Karpas-422 (cell line): ENCODE measurements at regions not wholly inside any gene's neighbourhood (a gene's known extent, or its start where the extent isn't known, plus 50 kb on each side); places are given as distances from the start of the nearest gene placed in this dataset.
"Not testable (repeated sequence)": the region's sequence is repeated elsewhere in the genome, so short reads cannot be mapped to it uniquely, and the experiment has no call there.

Source experiments
- DNase-seq: peaks from one replicate; pipeline ENCODE4 v3.0.0-alpha.2; 2015
- H2AFZ ChIP-seq: fragments of 200-600 bp; sonication (generic); 2 replicates; pipeline ENCODE4 v1.6.1; 2014; ENCODE audit warnings: antibody characterized with exemption, low read length, mixed read lengths
- H3K27ac ChIP-seq: fragments of 200-600 bp; sonication (generic); 2 replicates; pipeline ENCODE4 v1.5.1; 2014; ENCODE audit warnings: mild to moderate bottlenecking, low read length, moderate library complexity
- H3K27me3 ChIP-seq: fragments of 200-600 bp; sonication (generic); 2 replicates; pipeline ENCODE4 v1.6.1; 2014; ENCODE audit warnings: low read length, mixed read lengths
- H3K36me3 ChIP-seq: fragments of 200-600 bp; sonication (generic); 2 replicates; pipeline ENCODE4 v1.6.1; 2014; ENCODE audit warnings: low read length, mixed read lengths; ENCODE audit not compliant: insufficient read depth
- H3K4me1 ChIP-seq: fragments of 200-600 bp; sonication (generic); 2 replicates; pipeline ENCODE4 v1.6.1; 2014; ENCODE audit warnings: mild to moderate bottlenecking, low read length, mixed read lengths
- H3K4me2 ChIP-seq: fragments of 200-600 bp; sonication (generic); 2 replicates; pipeline ENCODE4 v1.6.1; 2014; ENCODE audit warnings: low read length, low read depth, mild to moderate bottlenecking; ENCODE audit not compliant: poor library complexity, severe bottlenecking
- H3K4me3 ChIP-seq: fragments of 200-600 bp; sonication (generic); 2 replicates; pipeline ENCODE4 v1.5.1; 2014; ENCODE audit warnings: mild to moderate bottlenecking, antibody characterized with exemption, low read length, mixed read lengths
- H3K79me2 ChIP-seq: fragments of 200-600 bp; sonication (generic); 2 replicates; pipeline ENCODE4 v1.6.1; 2014; ENCODE audit warnings: mild to moderate bottlenecking, low read length, mixed read lengths
- H3K9ac ChIP-seq: fragments of 200-600 bp; sonication (generic); 2 replicates; pipeline ENCODE4 v1.6.0; 2014; ENCODE audit warnings: low read length
- H3K9me2 ChIP-seq: fragments of 200-600 bp; sonication (generic), shearing (Covaris generic); replicated peaks from 2 replicates; pipeline ENCODE4 v1.6.0; 2014; ENCODE audit warnings: mild to moderate bottlenecking, low read length, moderate library complexity; ENCODE audit not compliant: insufficient read depth
- H3K9me3 ChIP-seq: fragments of 300-700, 200-600 bp; sonication (generic); 2 replicates; pipeline ENCODE4 v1.6.1; 2014; ENCODE audit warnings: low read length, mixed read lengths
- H4K20me1 ChIP-seq: fragments of 200-600 bp; sonication (generic); 2 replicates; pipeline ENCODE4 v1.6.1; 2014; ENCODE audit warnings: mild to moderate bottlenecking, antibody characterized with exemption, low read length, low read depth; ENCODE audit not compliant: insufficient read depth

DNA sequence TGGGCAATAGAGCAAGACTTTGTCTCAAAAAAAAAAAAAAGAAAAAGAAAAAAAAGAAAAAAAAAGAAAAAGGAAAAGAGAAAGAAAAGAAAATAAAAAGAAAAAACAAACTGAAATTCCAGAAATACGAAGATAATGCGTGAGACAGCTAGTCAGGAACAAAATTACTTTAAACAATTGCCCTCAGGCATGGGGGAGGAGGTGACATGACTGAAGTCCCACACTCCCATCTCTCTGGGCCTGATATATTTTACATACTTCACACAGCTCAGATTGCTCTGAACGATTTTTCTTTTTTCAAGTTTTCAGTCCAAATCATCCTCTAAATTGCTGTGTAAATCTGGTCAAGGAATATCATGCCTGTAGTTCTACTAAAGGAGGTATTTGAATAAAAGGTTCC lies 409.5 kb upstream of the DEPDC1 start:
- Histone ChIP-seq H3K9me3 (peaks cover 3% of the 10 kb centered on the region; the same call in 1 of the 2 replicates), H3K27me3 (no peaks in the 10 kb centered on the region), H4K20me1 (no peaks in the 10 kb centered on the region), H2AFZ (no peak overlapping the region), H3K9ac (no peak overlapping the region), H3K4me2 (no peak overlapping the region), H3K9me2 (0 out of 2 replicates have a peak, but pooled peaks cover 4% of the 10 kb centered on the region), H3K4me1 (no peaks in the 10 kb centered on the region), H3K36me3 (no peaks in the 10 kb centered on the region), H3K27ac (no peak overlapping the region), H3K4me3 (no peak overlapping the region), H3K79me2 (no peaks in the 10 kb centered on the region)
- no peak for DNase-seq

DNA sequence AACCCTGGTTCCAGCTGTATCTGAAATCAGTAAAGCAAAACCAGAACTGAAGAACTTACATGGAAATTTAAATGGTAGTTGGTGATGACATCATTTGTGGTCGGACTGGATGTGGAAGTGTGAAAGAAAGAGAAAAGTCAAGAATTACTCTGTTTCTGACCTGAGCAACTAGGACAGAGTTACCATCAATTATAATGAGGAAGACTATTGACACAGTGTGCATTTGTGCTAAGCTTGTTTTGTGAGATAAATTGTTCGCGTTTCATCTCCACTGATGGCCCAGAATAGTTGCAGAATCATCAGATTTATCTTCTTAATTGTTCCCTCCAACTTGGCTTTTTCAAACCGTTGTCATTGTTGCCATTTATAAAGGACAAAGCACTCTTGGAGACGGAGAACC lies 410.6 kb upstream of the DEPDC1 start:
- no peak overlapping the region for H3K9ac ChIP-seq
- H3K4me3 ChIP-seq = no peak overlapping the region
- H4K20me1 ChIP-seq = no peaks in the 10 kb centered on the region
- no peak for DNase-seq
- H3K79me2 ChIP-seq = no peaks in the 10 kb centered on the region
- H3K4me2 ChIP-seq = no peak overlapping the region
- 0 out of 2 replicates have a peak, but pooled peaks cover 4% of the 10 kb centered on the region for H3K9me2 ChIP-seq
- peaks cover 4% of the 10 kb centered on the region; the same call in 1 of the 2 replicates for H3K9me3 ChIP-seq
- no peaks in the 10 kb centered on the region for H3K27me3 ChIP-seq
- no peaks in the 10 kb centered on the region for H3K36me3 ChIP-seq
- H3K27ac ChIP-seq = no peak overlapping the region
- no peak overlapping the region for H2AFZ ChIP-seq
- no peaks in the 10 kb centered on the region for H3K4me1 ChIP-seq

DNA sequence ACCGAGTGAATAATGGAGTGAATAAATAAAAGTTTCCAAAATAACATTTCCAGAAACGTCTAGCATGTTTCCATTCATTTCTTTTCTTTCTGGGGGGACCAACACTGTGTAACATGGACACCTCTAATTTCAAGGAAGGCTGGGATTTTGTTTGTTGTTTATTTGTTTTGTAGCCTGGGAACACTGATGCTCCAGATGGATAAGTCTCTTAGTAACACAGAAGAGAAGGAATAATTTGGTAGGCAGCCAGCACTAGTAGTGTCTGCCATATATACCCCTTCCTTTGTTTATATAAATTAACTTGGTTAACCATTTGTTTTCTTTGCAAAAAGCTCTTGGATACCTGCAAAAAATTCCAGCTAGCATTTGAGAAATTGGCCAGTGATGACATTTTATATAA lies 411.4 kb upstream of the DEPDC1 start:
- no peaks in the 10 kb centered on the region for H3K27me3 ChIP-seq
- 0 out of 2 replicates have a peak, but pooled peaks cover 4% of the 10 kb centered on the region for H3K9me2 ChIP-seq
- no peak overlapping the region for H3K4me3 ChIP-seq
- no peak overlapping the region for H2AFZ ChIP-seq
- H3K27ac ChIP-seq = no peak overlapping the region
- H3K9me3 ChIP-seq = peaks cover 7% of the 10 kb centered on the region; the same call in 1 of the 2 replicates
- H4K20me1 ChIP-seq = no peaks in the 10 kb centered on the region
- no peaks in the 10 kb centered on the region for H3K36me3 ChIP-seq
- H3K9ac ChIP-seq = no peak overlapping the region
- no peaks in the 10 kb centered on the region for H3K4me1 ChIP-seq
- H3K4me2 ChIP-seq = no peak overlapping the region
- H3K79me2 ChIP-seq = no peaks in the 10 kb centered on the region
- DNase-seq = no peak

DNA sequence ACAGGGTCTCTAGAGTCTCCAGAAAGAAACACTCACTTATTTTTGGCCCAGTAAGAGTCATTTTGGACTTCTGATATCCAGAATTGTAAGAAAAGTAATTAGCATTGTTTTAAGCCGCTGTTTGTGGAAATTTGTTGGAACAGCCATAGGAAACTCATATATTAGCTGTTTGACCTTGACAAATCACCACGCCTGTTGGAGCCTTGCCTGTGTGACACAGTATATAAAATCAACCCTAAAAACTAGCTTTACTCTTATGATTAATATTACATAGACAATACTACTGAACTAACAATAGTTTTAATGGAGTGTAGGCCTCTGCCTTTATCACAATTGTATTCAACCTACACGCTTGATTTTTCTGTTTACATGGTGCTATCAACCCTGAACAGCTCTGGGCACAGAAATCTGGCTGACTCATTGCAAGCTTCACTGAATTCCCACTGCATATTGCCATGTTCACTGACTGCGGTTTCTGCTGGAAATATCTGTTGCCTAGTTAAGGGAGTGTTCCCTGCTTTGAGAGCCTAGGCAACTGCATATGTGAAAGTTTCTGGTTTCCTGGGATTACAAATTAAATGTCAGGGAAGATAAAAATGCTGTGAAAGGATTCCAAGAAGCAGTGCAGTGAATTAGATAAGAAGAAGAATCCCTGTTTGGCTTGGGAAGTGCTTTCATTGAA lies 419.5 kb upstream of the DEPDC1 start:
- Histone ChIP-seq H4K20me1 (no peaks in the 10 kb centered on the region), H3K27ac (no peak overlapping the region), H3K9ac (no peak overlapping the region), H3K4me3 (no peak overlapping the region), H3K36me3 (no peaks in the 10 kb centered on the region), H2AFZ (no peak overlapping the region), H3K9me2 (no peaks in the 10 kb centered on the region), H3K9me3 (peaks cover 20% of the 10 kb centered on the region; the same call in 1 of the 2 replicates), H3K4me2 (no peak overlapping the region), H3K27me3 (no peaks in the 10 kb centered on the region), H3K4me1 (no peaks in the 10 kb centered on the region), H3K79me2 (no peaks in the 10 kb centered on the region)
- no peak for DNase-seq

DNA sequence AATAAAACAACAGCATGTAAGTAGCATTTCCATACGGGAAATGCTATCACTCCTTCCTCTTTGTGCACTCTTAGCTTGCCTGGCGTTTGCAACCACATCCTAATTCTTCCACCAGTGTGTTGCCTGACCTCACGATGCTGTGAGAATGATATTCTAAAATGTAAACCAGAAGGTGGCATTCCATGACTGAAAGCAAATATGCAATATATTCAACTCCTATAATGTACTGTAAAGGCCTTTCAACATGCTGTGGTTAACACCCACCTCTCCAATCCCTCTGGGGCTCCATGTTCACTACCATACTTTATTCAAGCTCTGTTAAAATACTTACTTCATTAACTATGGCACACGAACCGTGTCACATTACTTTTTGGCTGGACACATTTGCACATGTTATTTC lies 420.6 kb upstream of the DEPDC1 start:
- no peaks in the 10 kb centered on the region for H3K79me2 ChIP-seq
- no peaks in the 10 kb centered on the region for H3K27me3 ChIP-seq
- no peak overlapping the region for H3K9ac ChIP-seq
- peaks cover 24% of the 10 kb centered on the region for H3K9me3 ChIP-seq
- DNase-seq = no peak
- no peak overlapping the region for H3K27ac ChIP-seq
- no peaks in the 10 kb centered on the region for H3K4me1 ChIP-seq
- H3K4me2 ChIP-seq = no peak overlapping the region
- H3K9me2 ChIP-seq = no peaks in the 10 kb centered on the region
- H4K20me1 ChIP-seq = no peaks in the 10 kb centered on the region
- H3K4me3 ChIP-seq = no peak overlapping the region
- no peaks in the 10 kb centered on the region for H3K36me3 ChIP-seq
- no peak overlapping the region for H2AFZ ChIP-seq

DNA sequence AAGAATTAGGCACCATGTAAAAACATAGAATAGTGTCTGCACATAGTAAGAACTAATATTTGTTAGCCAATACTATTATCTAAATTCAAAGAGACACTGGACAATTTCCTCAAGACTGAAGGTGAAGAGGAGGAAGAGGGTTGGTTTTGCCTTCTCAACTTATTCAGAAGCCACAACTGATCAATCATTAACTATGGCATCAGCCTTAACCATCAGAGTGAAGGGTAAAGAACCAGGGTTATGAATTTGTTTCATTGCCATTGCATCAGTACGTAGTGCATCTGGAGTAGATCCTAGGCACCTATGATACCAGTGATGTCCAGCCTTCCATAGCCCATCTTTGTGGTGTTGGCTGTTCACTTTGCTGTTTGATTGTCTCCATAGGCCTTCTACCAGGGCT lies 421.7 kb upstream of the DEPDC1 start:
- Histone ChIP-seq H3K36me3 (no peaks in the 10 kb centered on the region), H3K79me2 (no peaks in the 10 kb centered on the region), H3K9ac (no peak overlapping the region), H3K9me2 (no peaks in the 10 kb centered on the region), H3K27me3 (no peaks in the 10 kb centered on the region), H4K20me1 (no peaks in the 10 kb centered on the region), H3K4me2 (no peak overlapping the region), H3K27ac (no peak overlapping the region), H2AFZ (no peak overlapping the region), H3K9me3 (peaks cover 26% of the 10 kb centered on the region), H3K4me1 (no peaks in the 10 kb centered on the region), H3K4me3 (no peak overlapping the region)
- no peak for DNase-seq

DNA sequence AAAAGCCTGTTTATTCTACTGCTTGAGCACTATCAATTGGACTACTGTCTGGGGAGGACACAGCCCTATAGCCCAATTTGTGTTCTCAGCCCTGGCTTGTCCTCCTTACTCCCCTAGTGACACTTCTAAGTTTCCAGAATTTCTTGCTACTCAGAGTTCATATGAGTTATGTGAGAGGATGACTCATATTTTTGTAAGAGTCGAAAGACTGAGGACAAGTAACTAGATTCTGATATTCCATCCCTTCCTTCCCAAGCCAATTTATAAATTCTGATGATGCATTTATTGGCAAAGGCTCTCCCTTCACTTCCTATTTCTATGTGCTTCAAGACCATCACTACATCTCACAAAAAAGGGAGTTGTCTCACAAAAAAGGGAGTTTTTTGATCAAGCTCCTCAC lies 422.2 kb upstream of the DEPDC1 start:
- DNase-seq = no peak
- no peak overlapping the region for H3K4me2 ChIP-seq
- H4K20me1 ChIP-seq = no peaks in the 10 kb centered on the region
- H3K9me3 ChIP-seq = peaks cover 26% of the 10 kb centered on the region
- no peak overlapping the region for H2AFZ ChIP-seq
- H3K36me3 ChIP-seq = no peaks in the 10 kb centered on the region
- H3K79me2 ChIP-seq = no peaks in the 10 kb centered on the region
- no peaks in the 10 kb centered on the region for H3K9me2 ChIP-seq
- no peaks in the 10 kb centered on the region for H3K27me3 ChIP-seq
- no peak overlapping the region for H3K4me3 ChIP-seq
- H3K4me1 ChIP-seq = no peaks in the 10 kb centered on the region
- no peak overlapping the region for H3K9ac ChIP-seq
- no peak overlapping the region for H3K27ac ChIP-seq

DNA sequence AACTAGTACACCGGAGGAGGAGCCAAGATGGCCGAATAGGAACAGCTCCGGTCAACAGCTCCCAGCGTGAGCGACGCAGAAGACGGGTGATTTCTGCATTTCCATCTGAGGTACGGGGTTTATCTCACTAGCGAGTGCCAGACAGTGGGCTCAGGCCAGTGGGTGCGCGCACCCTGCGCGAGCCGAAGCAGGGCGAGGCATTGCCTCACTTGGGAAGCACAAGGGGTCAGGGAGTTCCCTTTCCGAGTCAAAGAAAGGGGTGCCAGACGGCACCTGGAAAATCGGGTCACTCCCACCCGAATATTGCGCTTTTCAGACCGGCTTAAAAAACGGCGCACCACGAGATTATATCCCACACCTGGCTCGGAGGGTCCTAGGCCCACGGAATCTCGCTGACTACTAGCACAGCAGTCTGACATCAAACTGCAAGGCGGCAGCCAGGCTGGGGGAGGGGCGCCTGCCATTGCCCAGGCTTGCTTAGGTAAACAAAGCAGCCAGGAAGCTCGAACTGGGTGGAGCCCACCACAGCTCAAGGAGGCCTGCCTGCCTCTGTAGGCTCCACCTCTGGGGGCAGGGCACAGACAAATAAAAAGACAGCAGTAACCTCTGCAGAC lies 426.7 kb upstream of the DEPDC1 start:
- not testable (repeated sequence) for H3K27me3 ChIP-seq, DNase-seq, H3K4me3 ChIP-seq, H3K4me1 ChIP-seq, H4K20me1 ChIP-seq, H3K4me2 ChIP-seq, H2AFZ ChIP-seq, H3K9ac ChIP-seq, H3K9me2 ChIP-seq, H3K27ac ChIP-seq, H3K36me3 ChIP-seq, H3K79me2 ChIP-seq
- H3K9me3 ChIP-seq = peaks cover 20% of the 10 kb centered on the region
